Thyroid gland (tissue), 4 donors: ENCODE measurements at regions not wholly inside any gene's neighbourhood (a gene's known extent, or its start where the extent isn't known, plus 50 kb on each side); places are given as distances from the start of the nearest gene placed in this dataset.

ENCODE experiments used
- POLR2A ChIP-seq, 2 donors: fragments of 450-650 bp; IDR thresholded peaks; one replicate each; pipeline ENCODE4 v1.6.1; 2017; ENCODE audit warnings: antibody characterized with exemption in 2 of 2, mild to moderate bottlenecking in 2 of 2, moderate library complexity in 1 of 2
- TF ChIP-seq, protein P1 (sequence below), 6 experiments: fragments of 200-600 bp in 3 of 6; fragments of 450-650 bp in 3 of 6; sonication (generic) in 3 of 6; IDR thresholded peaks; one replicate each; pipeline ENCODE4 v1.5.1; 2016 to 2019; ENCODE audit warnings: antibody characterized with exemption in 6 of 6, mild to moderate bottlenecking in 2 of 6, inconsistent platforms in 1 of 6, moderate library complexity in 1 of 6

DNA sequence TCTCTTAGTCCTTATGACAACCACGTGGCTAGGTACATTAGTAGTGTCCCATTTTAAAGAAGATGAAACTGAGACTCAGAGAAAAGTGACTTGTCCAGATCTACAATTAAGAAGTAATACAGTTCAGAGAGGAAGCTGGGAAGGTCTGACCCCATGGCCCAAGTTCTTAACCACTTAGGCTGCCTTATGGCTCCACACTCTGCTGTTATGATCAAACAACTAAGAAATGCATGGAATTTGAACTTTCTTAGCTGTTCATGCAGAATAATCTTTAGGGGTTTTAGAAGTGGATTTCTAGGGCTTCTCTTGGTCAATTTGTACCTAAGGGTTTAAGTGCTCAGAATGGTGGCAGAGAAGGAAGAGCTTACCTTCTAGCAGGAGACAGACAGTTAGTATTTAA, 128.0 kb upstream of the MSX2 start:
- TF ChIP-seq, protein P1, sequence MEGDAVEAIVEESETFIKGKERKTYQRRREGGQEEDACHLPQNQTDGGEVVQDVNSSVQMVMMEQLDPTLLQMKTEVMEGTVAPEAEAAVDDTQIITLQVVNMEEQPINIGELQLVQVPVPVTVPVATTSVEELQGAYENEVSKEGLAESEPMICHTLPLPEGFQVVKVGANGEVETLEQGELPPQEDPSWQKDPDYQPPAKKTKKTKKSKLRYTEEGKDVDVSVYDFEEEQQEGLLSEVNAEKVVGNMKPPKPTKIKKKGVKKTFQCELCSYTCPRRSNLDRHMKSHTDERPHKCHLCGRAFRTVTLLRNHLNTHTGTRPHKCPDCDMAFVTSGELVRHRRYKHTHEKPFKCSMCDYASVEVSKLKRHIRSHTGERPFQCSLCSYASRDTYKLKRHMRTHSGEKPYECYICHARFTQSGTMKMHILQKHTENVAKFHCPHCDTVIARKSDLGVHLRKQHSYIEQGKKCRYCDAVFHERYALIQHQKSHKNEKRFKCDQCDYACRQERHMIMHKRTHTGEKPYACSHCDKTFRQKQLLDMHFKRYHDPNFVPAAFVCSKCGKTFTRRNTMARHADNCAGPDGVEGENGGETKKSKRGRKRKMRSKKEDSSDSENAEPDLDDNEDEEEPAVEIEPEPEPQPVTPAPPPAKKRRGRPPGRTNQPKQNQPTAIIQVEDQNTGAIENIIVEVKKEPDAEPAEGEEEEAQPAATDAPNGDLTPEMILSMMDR (IDR thresholded peaks at IDR 0.05): no peak
- TF ChIP-seq POLR2A (IDR thresholded peaks at IDR 0.05): no peak
